ENCODE measurements at regions not wholly inside any gene's neighbourhood (a gene's known extent, or its start where the extent isn't known, plus 50 kb on each side); places are given as distances from the start of the nearest gene placed in this dataset.

DNA sequence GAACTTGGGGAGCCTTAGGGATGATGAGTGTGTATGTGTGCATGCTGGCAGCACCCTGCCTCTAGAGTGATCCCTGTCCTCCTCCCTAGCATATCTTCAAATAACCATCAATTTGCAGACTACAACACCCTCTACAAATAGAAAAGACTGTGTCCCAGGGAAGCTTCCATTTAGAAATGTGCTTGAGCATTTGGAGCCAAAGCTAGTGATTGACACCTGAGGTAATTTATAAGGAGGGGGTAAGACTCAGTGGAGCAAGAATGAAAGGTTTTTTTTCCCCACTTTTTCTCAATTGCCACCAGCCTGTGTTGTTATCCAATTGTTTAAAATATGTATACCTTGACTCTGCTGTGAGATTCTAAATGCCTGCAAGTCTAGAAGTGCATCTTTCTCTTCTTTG is 286.0 kb upstream of the SLC14A2 start:
- no peak for TF ChIP-seq FOXM1 (IDR thresholded peaks at IDR 0.05; ENCODE audit: borderline replicate concordance, low read depth)
- TF ChIP-seq TAF1 (IDR thresholded peaks at IDR 0.05; ENCODE audit: low read depth), result no peak
- TF ChIP-seq YY1 (IDR thresholded peaks at IDR 0.05; ENCODE audit: low read depth), result no peak
- TF ChIP-seq NFIC (IDR thresholded peaks at IDR 0.05), result no peak
- TF ChIP-seq, protein P1, sequence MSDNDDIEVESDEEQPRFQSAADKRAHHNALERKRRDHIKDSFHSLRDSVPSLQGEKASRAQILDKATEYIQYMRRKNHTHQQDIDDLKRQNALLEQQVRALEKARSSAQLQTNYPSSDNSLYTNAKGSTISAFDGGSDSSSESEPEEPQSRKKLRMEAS (IDR thresholded peaks at IDR 0.05), result no peak
- no peak for TF ChIP-seq EGR1 (IDR thresholded peaks at IDR 0.05)
- TF ChIP-seq RAD21 (IDR thresholded peaks at IDR 0.05; ENCODE audit: low read depth), result no peak
- no peak for TF ChIP-seq CEBPB (IDR thresholded peaks at IDR 0.05)
- no peak for TF ChIP-seq EP300 (IDR thresholded peaks at IDR 0.05; ENCODE audit: borderline replicate concordance)
- TF ChIP-seq CREB1 (IDR thresholded peaks at IDR 0.05; ENCODE audit: low read depth), result no peak
- TF ChIP-seq, protein P2, sequence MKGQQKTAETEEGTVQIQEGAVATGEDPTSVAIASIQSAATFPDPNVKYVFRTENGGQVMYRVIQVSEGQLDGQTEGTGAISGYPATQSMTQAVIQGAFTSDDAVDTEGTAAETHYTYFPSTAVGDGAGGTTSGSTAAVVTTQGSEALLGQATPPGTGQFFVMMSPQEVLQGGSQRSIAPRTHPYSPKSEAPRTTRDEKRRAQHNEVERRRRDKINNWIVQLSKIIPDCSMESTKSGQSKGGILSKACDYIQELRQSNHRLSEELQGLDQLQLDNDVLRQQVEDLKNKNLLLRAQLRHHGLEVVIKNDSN (IDR thresholded peaks at IDR 0.05), result no peak
- TF ChIP-seq TCF12 (IDR thresholded peaks at IDR 0.05; ENCODE audit: low read depth), result no peak
- no peak for TF ChIP-seq TEAD4 (IDR thresholded peaks at IDR 0.05)
- TF ChIP-seq, protein P3, sequence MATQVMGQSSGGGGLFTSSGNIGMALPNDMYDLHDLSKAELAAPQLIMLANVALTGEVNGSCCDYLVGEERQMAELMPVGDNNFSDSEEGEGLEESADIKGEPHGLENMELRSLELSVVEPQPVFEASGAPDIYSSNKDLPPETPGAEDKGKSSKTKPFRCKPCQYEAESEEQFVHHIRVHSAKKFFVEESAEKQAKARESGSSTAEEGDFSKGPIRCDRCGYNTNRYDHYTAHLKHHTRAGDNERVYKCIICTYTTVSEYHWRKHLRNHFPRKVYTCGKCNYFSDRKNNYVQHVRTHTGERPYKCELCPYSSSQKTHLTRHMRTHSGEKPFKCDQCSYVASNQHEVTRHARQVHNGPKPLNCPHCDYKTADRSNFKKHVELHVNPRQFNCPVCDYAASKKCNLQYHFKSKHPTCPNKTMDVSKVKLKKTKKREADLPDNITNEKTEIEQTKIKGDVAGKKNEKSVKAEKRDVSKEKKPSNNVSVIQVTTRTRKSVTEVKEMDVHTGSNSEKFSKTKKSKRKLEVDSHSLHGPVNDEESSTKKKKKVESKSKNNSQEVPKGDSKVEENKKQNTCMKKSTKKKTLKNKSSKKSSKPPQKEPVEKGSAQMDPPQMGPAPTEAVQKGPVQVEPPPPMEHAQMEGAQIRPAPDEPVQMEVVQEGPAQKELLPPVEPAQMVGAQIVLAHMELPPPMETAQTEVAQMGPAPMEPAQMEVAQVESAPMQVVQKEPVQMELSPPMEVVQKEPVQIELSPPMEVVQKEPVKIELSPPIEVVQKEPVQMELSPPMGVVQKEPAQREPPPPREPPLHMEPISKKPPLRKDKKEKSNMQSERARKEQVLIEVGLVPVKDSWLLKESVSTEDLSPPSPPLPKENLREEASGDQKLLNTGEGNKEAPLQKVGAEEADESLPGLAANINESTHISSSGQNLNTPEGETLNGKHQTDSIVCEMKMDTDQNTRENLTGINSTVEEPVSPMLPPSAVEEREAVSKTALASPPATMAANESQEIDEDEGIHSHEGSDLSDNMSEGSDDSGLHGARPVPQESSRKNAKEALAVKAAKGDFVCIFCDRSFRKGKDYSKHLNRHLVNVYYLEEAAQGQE (IDR thresholded peaks at IDR 0.05; ENCODE audit: low read depth), result no peak
- TF ChIP-seq ZBTB7A (IDR thresholded peaks at IDR 0.05; ENCODE audit: low read depth), result no peak

DNA sequence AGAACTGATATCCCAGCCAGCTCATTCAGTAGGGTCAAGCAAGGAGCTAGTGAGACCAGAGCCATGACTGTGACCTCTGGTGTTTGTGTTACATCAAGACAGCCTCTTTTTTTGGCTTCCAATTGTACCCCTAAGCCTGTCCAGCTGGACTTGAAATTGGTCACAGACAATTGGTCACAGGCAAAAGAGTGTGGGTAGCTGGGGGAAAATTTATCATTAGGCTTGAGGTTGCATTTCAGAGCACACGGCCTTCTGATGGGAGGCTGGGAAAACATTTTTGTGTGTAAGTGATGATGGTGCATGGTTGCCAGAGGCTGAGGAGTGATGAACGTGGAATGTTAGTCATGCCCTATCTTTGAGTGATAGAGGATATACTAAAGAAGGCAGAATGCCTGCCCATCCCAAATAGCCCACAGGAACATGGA is 285.1 kb upstream of the SLC14A2 start:
- TF ChIP-seq EP300 (IDR thresholded peaks at IDR 0.05; ENCODE audit: borderline replicate concordance) (no peak), TEAD4 (IDR thresholded peaks at IDR 0.05) (no peak), RAD21 (IDR thresholded peaks at IDR 0.05; ENCODE audit: low read depth) (no peak), FOXM1 (IDR thresholded peaks at IDR 0.05; ENCODE audit: borderline replicate concordance, low read depth) (no peak), CEBPB (IDR thresholded peaks at IDR 0.05) (no peak), CREB1 (IDR thresholded peaks at IDR 0.05; ENCODE audit: low read depth) (no peak), YY1 (IDR thresholded peaks at IDR 0.05; ENCODE audit: low read depth) (no peak), TCF12 (IDR thresholded peaks at IDR 0.05; ENCODE audit: low read depth) (no peak), EGR1 (IDR thresholded peaks at IDR 0.05) (no peak), TAF1 (IDR thresholded peaks at IDR 0.05; ENCODE audit: low read depth) (no peak), ZBTB7A (IDR thresholded peaks at IDR 0.05; ENCODE audit: low read depth) (no peak), NFIC (IDR thresholded peaks at IDR 0.05) (no peak)
- TF ChIP-seq, protein P3 (IDR thresholded peaks at IDR 0.05; ENCODE audit: low read depth), result no peak
- TF ChIP-seq, protein P2 (IDR thresholded peaks at IDR 0.05), result no peak
- TF ChIP-seq, protein P1 (IDR thresholded peaks at IDR 0.05), result no peak

DNA sequence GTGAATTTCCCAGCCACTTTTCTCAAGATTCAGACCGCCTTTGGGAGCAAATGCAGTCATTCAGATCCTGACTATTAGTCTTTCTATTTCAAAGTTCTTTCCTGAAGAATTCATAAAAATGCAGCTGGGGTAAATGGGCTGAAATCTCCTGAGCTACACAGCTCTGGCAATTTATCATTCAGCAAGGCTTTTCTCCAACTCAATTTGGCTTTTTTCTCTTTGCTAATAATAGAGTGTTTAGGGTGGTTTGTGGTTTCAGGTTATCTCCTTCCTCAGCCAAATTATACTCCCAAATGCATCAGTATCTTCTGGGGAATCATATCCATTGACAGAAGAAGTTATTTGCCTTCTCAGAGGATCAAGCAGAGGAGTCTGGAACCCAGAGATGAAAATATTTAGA is 282.4 kb upstream of the SLC14A2 start:
- no peak for TF ChIP-seq TAF1 (IDR thresholded peaks at IDR 0.05; ENCODE audit: low read depth)
- TF ChIP-seq YY1 (IDR thresholded peaks at IDR 0.05; ENCODE audit: low read depth), result no peak
- TF ChIP-seq, protein P3 (IDR thresholded peaks at IDR 0.05; ENCODE audit: low read depth), result no peak
- TF ChIP-seq CEBPB (IDR thresholded peaks at IDR 0.05), result no peak
- no peak for TF ChIP-seq FOXM1 (IDR thresholded peaks at IDR 0.05; ENCODE audit: borderline replicate concordance, low read depth)
- TF ChIP-seq TCF12 (IDR thresholded peaks at IDR 0.05; ENCODE audit: low read depth), result no peak
- TF ChIP-seq CREB1 (IDR thresholded peaks at IDR 0.05; ENCODE audit: low read depth), result no peak
- TF ChIP-seq, protein P2 (IDR thresholded peaks at IDR 0.05), result no peak
- no peak for TF ChIP-seq EGR1 (IDR thresholded peaks at IDR 0.05)
- TF ChIP-seq, protein P1 (IDR thresholded peaks at IDR 0.05), result no peak
- TF ChIP-seq TEAD4 (IDR thresholded peaks at IDR 0.05), result no peak
- no peak for TF ChIP-seq EP300 (IDR thresholded peaks at IDR 0.05; ENCODE audit: borderline replicate concordance)
- no peak for TF ChIP-seq NFIC (IDR thresholded peaks at IDR 0.05)
- no peak for TF ChIP-seq RAD21 (IDR thresholded peaks at IDR 0.05; ENCODE audit: low read depth)
- TF ChIP-seq ZBTB7A (IDR thresholded peaks at IDR 0.05; ENCODE audit: low read depth), result no peak
